PFSK-1 (cell line): ENCODE measurements at regions not wholly inside any gene's neighbourhood (a gene's known extent, or its start where the extent isn't known, plus 50 kb on each side); places are given as distances from the start of the nearest gene placed in this dataset.

Source experiments
- POLR2AphosphoS5 ChIP-seq: IDR thresholded peaks from 2 replicates; pipeline ENCODE4 v1.6.1; 2012; ENCODE audit warnings: low read depth, mild to moderate bottlenecking, control low read depth, low read length, moderate library complexity
- SIN3A ChIP-seq: IDR thresholded peaks from 2 replicates; pipeline ENCODE4 v1.6.1; 2012; ENCODE audit warnings: mild to moderate bottlenecking, low read length, moderate library complexity, borderline replicate concordance; ENCODE audit not compliant: insufficient read depth
- TAF1 ChIP-seq: IDR thresholded peaks from 2 replicates; pipeline ENCODE4 v1.6.1; 2012; ENCODE audit warnings: low read length, control low read depth, borderline replicate concordance; ENCODE audit not compliant: insufficient read depth

GRCh38 chr16:9661336-9662017 is 520.8 kb downstream of the GRIN2A start:
- TF ChIP-seq SIN3A (no peak), TAF1 (no peak), POLR2AphosphoS5 (no peak)
